HT1080 (cell line): ENCODE measurements at regions not wholly inside any gene's neighbourhood (a gene's known extent, or its start where the extent isn't known, plus 50 kb on each side); places are given as distances from the start of the nearest gene placed in this dataset.
A peak's percentile ranks its signal among the peaks of the same experiment; 100 is the strongest.
"Not testable (repeated sequence)": the region's sequence is repeated elsewhere in the genome, so short reads cannot be mapped to it uniquely, and the experiment has no call there.

Experiments used
- DNase-seq: peaks from one replicate; pipeline ENCODE4 v3.0.0-alpha.2; 2015; ENCODE audit warnings: low read depth

DNA sequence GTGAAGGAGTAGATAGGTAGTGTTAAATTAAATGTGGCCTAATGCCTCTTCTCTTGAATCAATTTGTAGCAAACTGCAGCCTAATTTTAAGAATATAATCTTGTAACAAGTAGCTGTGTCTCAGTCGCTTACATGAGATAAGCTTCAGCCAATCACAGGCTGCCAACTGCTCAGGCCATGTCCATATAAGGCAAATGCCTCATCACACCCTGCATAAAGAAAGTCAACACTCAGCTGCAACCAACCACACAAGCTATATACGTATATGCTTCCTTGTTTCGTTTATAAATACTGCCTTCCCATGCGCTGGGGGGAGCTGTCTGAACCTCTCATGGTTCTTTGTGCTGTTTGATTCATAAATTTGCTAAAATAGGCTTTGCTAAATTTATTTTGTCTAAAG lies 476.3 kb downstream of the TRIB2 start:
- peak; percentile 14 for DNase-seq

- peak; percentile 58 for DNase-seq
Observed at GRCh38 chr2:13193900-13194299, 477.2 kb downstream of the TRIB2 start.

- DNase-seq: no peak
Observed at GRCh38 chr2:13195270-13195669, 478.5 kb downstream of the TRIB2 start.

- DNase-seq: no peak
Observed at GRCh38 chr2:13197248-13197647, 480.5 kb downstream of the TRIB2 start.

- no peak for DNase-seq
Observed at GRCh38 chr2:13201924-13202323, 485.2 kb downstream of the TRIB2 start.

DNA sequence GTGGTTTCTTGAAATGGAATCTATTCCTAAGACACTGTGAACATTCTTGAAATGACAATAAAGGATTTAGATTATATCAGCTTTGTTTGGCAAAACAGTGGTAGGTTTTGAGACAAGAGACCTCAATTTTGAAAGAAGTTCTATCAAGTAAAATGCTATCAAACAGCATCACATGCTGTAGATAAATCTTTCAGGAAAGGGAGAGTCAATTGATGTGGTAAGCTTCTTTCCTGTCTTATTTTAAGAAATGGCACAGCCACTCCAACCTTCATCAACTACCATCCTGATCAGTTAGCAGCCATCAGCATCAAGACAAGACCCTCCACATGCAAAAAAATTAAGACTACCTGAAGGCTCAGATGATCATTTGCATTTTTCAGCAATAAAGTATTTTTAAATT lies 495.4 kb downstream of the TRIB2 start:
- no peak for DNase-seq

DNA sequence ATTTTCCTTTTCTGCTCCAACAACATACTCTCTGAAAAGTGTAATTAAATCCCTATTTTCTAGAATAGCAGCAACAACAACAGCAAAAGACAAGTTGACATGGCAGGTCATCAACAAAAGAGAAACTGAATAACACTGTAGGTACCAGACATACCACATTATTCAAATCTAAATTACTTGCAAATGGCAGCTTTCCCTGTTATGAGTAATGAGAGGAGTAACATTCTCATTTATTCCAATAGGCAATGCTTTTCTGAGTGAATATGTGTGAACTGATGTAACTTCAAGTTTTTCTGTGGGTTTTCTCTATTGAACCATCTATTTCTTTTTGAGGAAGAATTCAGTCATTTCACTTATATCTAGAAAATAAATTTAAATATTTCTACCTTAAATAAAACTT lies 501.5 kb downstream of the TRIB2 start:
- DNase-seq: no peak

DNA sequence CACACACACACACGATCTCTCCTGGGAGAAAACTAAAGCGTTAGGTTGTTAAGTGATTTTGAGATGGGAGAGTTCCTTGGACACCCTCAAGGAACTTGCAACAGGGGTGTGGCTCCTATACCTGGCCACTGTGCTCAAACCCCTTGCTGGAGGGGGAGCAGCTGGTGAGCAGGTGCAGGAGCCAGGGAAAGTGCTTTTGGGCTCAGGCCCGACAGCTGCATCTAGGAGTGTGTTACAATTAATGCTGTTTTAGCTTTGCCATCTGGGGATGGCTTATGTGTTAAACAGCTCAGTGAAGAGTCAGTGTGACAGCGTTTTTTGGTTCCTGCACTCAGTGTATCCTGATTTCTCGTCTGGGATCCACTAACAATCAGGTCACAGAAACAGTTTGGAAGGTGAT lies 510.8 kb downstream of the TRIB2 start:
- no peak for DNase-seq

- DNase-seq: peak; percentile 29
Observed at GRCh38 chr2:13230221-13230620, 513.5 kb downstream of the TRIB2 start.

GRCh38 chr2:13240061-13240460 lies 523.3 kb downstream of the TRIB2 start:
- DNase-seq: no peak

DNA sequence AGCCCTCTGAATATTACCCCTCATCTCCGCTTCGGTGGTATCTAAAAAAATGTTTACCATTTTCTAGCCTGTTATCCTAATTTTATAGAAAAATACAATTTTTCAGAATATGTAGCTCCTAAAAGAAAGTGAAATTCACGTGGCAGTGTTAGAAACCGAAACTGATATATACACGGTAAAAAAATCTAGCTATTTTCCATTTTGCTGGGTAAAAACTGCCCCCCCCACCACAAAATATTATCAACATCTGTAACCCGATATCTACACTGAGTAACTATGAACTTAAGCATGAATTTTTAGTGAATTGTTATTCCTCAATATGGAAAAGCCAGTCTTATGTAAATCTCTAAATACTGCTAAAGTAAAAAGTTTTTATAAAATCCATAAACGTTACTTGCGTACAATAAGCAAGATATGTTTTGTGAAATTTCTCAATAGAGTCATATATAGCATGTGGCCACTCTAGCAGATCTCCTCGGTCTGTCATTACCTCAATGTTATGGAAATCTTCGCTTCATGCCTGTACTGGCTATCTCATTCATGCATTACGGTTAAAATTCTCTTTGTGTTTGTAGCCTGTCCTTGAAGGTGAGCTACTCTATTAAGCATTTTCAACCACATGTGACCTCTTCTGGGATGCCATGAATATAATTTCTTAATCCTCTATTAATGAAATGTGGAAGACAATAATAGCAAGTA lies 524.2 kb downstream of the TRIB2 start:
- DNase-seq: no peak

DNA sequence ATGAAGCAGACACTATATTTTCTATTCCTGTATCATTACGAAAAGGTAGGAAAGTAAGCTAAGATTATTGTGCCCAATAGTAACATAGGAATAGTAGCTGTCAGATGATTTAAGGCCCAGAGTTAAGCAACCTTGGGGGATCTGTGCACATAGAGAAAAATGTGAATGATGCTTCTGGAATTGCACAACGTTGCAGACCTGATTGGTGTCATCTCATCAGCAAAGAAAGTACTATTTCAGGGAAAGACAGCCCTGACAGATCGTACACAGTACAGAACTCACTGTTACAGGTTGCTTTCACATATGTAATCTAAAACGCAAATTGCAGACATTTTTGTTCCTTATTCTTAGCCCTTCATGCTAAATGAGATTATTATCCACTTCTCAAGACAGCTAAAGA lies 535.9 kb downstream of the TRIB2 start:
- no peak for DNase-seq

DNA sequence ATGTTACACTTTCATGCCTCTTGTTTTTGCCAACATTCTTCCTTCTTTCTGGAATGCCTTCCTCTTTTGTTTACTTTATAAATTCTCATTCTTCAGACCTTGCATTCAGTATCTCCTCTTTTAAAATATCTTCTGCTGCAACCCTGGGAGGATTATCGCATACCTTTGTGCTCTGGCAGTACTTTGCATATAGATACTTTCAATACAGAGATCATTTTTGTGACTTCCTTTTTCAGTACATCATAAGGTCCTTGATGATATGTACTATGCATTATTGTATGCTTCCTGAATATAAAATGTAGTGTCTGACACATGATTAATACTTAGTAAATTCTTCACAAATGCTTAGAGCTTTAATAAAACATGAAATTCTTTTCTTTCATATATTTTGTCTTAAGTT lies 538.7 kb downstream of the TRIB2 start:
- no peak for DNase-seq

DNA sequence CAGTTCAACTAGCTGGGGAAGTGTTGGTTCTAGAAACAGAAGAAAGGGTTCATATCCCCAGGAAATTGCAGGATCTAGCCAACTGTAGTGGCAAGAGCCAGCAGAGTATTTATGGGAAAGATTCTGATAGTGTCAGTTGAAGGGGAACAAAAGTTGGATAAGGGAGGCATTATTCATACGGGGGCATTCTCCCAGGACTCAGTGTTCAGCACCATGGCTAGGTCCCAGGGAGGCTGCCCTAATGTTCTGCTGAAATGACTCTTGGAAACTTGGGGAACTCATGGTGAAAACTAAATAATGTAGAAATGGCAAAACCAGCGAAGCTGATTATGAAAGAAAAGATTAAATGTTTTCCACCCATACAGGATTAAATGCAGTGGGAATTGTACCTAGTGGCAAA lies 543.7 kb downstream of the TRIB2 start:
- DNase-seq: peak; percentile 22

GRCh38 chr2:13266166-13266565 lies 549.4 kb downstream of the TRIB2 start:
- DNase-seq: no peak

- no peak for DNase-seq
Observed at GRCh38 chr2:13284688-13285087, 568.0 kb downstream of the TRIB2 start.

DNA sequence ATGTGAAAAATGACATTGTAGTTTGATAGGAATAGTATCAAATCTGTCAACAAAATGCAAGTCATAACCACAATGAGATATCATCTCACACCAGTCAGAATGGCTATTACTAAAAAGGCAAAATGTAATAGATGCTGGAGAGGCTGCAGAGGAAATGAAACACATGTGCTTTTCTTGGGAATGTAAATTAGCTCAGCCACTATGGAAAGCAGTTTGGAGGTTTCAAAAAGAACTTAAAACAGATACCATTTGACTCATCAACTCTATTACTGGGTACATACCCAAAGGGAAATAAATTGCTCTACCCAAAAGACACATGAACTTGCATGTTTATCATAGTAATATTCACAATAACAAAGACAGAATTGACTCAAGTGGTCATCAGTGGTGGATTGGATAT lies 572.6 kb downstream of the TRIB2 start:
- no peak for DNase-seq

- not testable (repeated sequence) for DNase-seq
Observed at GRCh38 chr2:13308478-13308805, 591.7 kb downstream of the TRIB2 start.

DNA sequence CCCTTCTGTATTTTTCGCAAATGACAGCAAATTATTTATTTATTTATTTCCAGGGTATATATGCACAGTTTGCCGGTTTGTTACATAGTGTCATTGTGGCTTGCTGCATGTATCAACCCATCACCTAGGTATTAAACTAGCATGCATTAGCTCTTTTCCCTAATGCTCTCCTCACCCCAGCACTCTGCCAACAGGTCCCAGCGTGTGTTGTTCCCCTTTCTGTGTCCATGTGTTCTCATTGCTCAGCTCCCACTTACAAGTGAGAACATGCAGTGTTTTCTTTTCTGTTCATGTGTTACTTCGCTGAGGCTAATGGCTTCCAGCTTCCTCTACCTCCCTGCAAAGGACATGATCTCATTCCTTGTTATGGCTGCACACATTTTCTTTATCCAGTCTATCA lies 592.3 kb downstream of the TRIB2 start:
- DNase-seq: no peak

- no peak for DNase-seq
Observed at GRCh38 chr2:13332060-13332459, 615.3 kb downstream of the TRIB2 start.

GRCh38 chr2:13334071-13334470 lies 617.3 kb downstream of the TRIB2 start:
- DNase-seq: not testable (repeated sequence)

DNA sequence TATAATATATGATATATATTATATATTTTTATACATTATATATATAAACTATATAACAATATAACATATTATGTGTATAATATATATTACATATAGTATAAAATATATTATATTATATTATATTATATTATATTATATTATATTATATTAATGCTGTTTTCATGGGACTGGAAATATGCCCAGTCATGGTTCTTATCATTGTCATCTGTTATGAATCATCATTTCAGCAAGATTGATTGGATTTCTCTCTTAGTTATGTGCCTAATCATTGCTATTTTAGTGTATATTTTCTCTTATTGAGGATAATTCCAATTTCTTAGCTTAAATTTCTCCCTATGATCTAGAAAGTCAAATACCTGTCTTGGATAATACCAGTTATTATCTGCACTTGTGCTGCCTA lies 617.8 kb downstream of the TRIB2 start:
- DNase-seq: no peak

GRCh38 chr2:13335862-13336535 lies 619.3 kb downstream of the TRIB2 start:
- DNase-seq: no peak
